GM12878 (cell line): ENCODE measurements at regions not wholly inside any gene's neighbourhood (a gene's known extent, or its start where the extent isn't known, plus 50 kb on each side); places are given as distances from the start of the nearest gene placed in this dataset.

ENCODE experiments used
- ATAC-seq: fragments of 200-7000 bp; cut with Tn5 transposase; 3 replicates; pipeline ENCODE4 v1.9.1; 2020; ENCODE audit warnings: mild to moderate bottlenecking, moderate library complexity
- BruUV-seq: library from RNA; stranded (reverse); fragments of 400-500 nt; replicated peaks from 2 replicates; lab custom pipeline; 2021; lab: Mats Ljungman, UMichigan
- CTCF ChIA-PET: fragments of 300-600 bp; sonication (Branson Sonifier 250); formaldehyde crosslinking; extraction: SDS; loops from one replicate; lab custom pipeline; 2021; ENCODE audit warnings: inconsistent platforms; lab: Yijun Ruan, JAX
- POLR2A ChIA-PET: fragments of 350-600 bp; formaldehyde crosslinking; extraction: SDS; loops from one replicate; lab custom pipeline; 2021; ENCODE audit warnings: inconsistent platforms; lab: Charles Lee
- RAD21 ChIA-PET: fragments of 300-600 bp; sonication (Branson Sonifier 250); formaldehyde crosslinking; loops from one replicate; lab custom pipeline; 2023; ENCODE audit warnings: antibody characterized with exemption; ENCODE audit not compliant: unreplicated experiment; lab: Charles Lee
- SMC1A ChIA-PET: fragments of 300-600 bp; sonication (Branson Sonifier 250); formaldehyde crosslinking; loops from one replicate; lab custom pipeline; 2023; ENCODE audit not compliant: unreplicated experiment, uncharacterized antibody; lab: Charles Lee
- DNase-seq: peaks from one replicate; pipeline ENCODE4 v3.0.0-alpha.2; 2011; ENCODE audit warnings: low read depth, low spot score
- FAIRE-seq: peaks from 3 replicates; lab custom pipeline; 2011; peaks lifted over from hg19 to GRCh38; lab: Jason Lieb, UNC
- H2AFZ ChIP-seq: 2 replicates; pipeline ENCODE4 v1.6.0; 2011; ENCODE audit warnings: low read depth, low read length, control low read depth; ENCODE audit not compliant: control insufficient read depth
- H3K27ac ChIP-seq: 2 replicates; pipeline ENCODE4 v1.5.1; 2011; ENCODE audit warnings: control low read depth; ENCODE audit not compliant: control insufficient read depth, insufficient read depth
- H3K27me3 ChIP-seq, 2 experiments: replicated peaks in 1 of 2; 2 replicates each; pipeline versions ENCODE4 v1.6.0 to v1.6.1; 2011; ENCODE audit warnings: low read length in 1 of 2; ENCODE audit not compliant: control insufficient read depth in 2 of 2, insufficient read depth in 2 of 2
- H3K36me3 ChIP-seq, 2 experiments: 2 replicates each; pipeline ENCODE4 v1.5.1; 2011; ENCODE audit warnings: low read length in 1 of 2; ENCODE audit not compliant: control insufficient read depth in 2 of 2, insufficient read depth in 2 of 2
- H3K4me1 ChIP-seq: 2 replicates; pipeline ENCODE4 v1.6.1; 2011; ENCODE audit warnings: mild to moderate bottlenecking, low read length, moderate library complexity, mixed read lengths; ENCODE audit not compliant: control insufficient read depth, insufficient read depth
- H3K4me2 ChIP-seq: 2 replicates; pipeline ENCODE4 v1.6.0; 2011; ENCODE audit warnings: control low read depth; ENCODE audit not compliant: control insufficient read depth, insufficient read depth
- H3K4me3 ChIP-seq: fragments of 200-600 bp; sonication (generic); 2 replicates; pipeline ENCODE4 v1.5.1; 2016
- H3K79me2 ChIP-seq: 2 replicates; pipeline ENCODE4 v1.6.0; 2011; ENCODE audit warnings: low read length; ENCODE audit not compliant: control insufficient read depth, insufficient read depth
- H3K9ac ChIP-seq: 2 replicates; pipeline ENCODE4 v1.8.0; 2011; ENCODE audit warnings: low read length, control low read depth, mixed read lengths; ENCODE audit not compliant: control insufficient read depth, insufficient read depth
- H3K9me3 ChIP-seq: replicated peaks from 3 replicates; pipeline ENCODE4 v1.5.1; 2011; ENCODE audit warnings: mild to moderate bottlenecking, low read length; ENCODE audit not compliant: control insufficient read depth, insufficient read depth
- H4K20me1 ChIP-seq: 2 replicates; pipeline ENCODE4 v1.6.0; 2011; ENCODE audit not compliant: control insufficient read depth, insufficient read depth
- ESRRA ChIP-seq: IDR thresholded peaks from 2 replicates; pipeline ENCODE4 v1.6.1; 2012; ENCODE audit warnings: mild to moderate bottlenecking, low read length, improper control_type of control experiment
- FOXM1 ChIP-seq: IDR thresholded peaks from 2 replicates; pipeline ENCODE4 v1.6.1; 2012; ENCODE audit warnings: low read depth, mild to moderate bottlenecking, inconsistent platforms, low read length, moderate library complexity
- NFYA ChIP-seq: IDR thresholded peaks from 2 replicates; pipeline ENCODE4 v1.6.1; 2011; ENCODE audit warnings: low read depth, mild to moderate bottlenecking, low read length, improper control_type of control experiment, borderline replicate concordance
- PAX5 ChIP-seq: IDR thresholded peaks from 2 replicates; pipeline ENCODE4 v1.6.1; 2011; ENCODE audit warnings: low read depth, low read length, borderline replicate concordance
- RFX5 ChIP-seq: IDR thresholded peaks from 2 replicates; pipeline ENCODE4 v1.6.1; 2011; ENCODE audit warnings: low read depth, low read length, improper control_type of control experiment
- TARDBP ChIP-seq: IDR thresholded peaks from 2 replicates; pipeline ENCODE4 v1.6.1; 2016; ENCODE audit warnings: borderline replicate concordance
- ZNF622 ChIP-seq: fragments of 450-650 bp; IDR thresholded peaks from 2 replicates; pipeline ENCODE4 v1.6.1; 2017; ENCODE audit warnings: mild to moderate bottlenecking, inconsistent platforms
- WGBS: methylation state at CpG from one replicate; pipeline ENCODE4 v1.1.6; 2016; ENCODE audit warnings: low lambda C conversion rate; ENCODE audit not compliant: insufficient replicate concordance, insufficient coverage; ENCODE audit errors: missing lambda C conversion rate; 5-methylcytosine and 5-hydroxymethylcytosine counted together
- in situ Hi-C: fragments of 300-500 bp; cut with MboI; formaldehyde crosslinking; loops from 9 replicates; pipeline ENCODE4 v1.14.3; 2018; ENCODE audit warnings: mixed read lengths
- intact Hi-C: fragments of 100-400 bp; cut with micrococcal nuclease; formaldehyde crosslinking; loops from one replicate; pipeline ENCODE4 v1.14.2; 2022; ENCODE audit not compliant: unreplicated experiment
- TF ChIP-seq, protein P1 (sequence below), 3 experiments: IDR thresholded peaks in 2 of 3; conservative IDR thresholded peaks in 1 of 3; 2 replicates each; pipeline ENCODE4 v1.5.1; 2011; ENCODE audit warnings: low read depth in 3 of 3, low read length in 3 of 3, mild to moderate bottlenecking in 3 of 3, control low read depth in 2 of 3, moderate library complexity in 2 of 3, inconsistent platforms in 1 of 3, mixed read lengths in 1 of 3; ENCODE audit not compliant: control insufficient read depth in 2 of 3, insufficient read depth in 1 of 3; ENCODE audit errors: extremely low read depth in 1 of 3

DNA sequence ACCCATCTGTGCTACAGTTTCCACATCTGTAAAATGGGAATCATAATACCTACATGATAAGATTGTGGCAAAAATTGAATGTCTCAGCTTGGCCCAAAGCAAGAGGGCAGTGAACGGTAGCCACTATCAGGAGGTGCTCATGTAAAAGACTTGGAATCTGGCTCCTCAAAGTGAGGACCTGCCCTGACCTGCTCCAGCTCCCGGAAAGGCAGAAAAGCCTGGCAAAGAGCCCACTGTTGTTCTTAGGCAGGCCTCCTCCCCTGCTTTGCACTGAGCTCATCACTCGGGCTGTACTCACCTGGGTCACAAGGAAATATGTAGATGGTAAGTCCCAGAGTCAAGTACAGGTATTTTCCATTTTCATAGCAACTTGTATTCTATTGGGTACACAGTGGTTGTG, 250.7 kb upstream of the TBL1XR1 start:
- no peaks in the 10 kb centered on the region; the same call in 2 of the 3 replicates for H3K9me3 ChIP-seq
- H3K27me3 ChIP-seq, result no peaks in the 10 kb centered on the region
- 79% methylated on average over 3 of the region's 3 CpGs for WGBS
- H3K36me3 ChIP-seq, result no peaks in the 10 kb centered on the region
- H3K4me3 ChIP-seq, result no peak overlapping the region
- BruUV-seq, result no TSS peak
- H3K79me2 ChIP-seq, result no peaks in the 10 kb centered on the region
- TF ChIP-seq ESRRA (no peak), PAX5 (no peak), NFYA (no peak), TARDBP (no peak), FOXM1 (no peak), RFX5 (no peak), ZNF622 (no peak)
- TF ChIP-seq, protein P1, sequence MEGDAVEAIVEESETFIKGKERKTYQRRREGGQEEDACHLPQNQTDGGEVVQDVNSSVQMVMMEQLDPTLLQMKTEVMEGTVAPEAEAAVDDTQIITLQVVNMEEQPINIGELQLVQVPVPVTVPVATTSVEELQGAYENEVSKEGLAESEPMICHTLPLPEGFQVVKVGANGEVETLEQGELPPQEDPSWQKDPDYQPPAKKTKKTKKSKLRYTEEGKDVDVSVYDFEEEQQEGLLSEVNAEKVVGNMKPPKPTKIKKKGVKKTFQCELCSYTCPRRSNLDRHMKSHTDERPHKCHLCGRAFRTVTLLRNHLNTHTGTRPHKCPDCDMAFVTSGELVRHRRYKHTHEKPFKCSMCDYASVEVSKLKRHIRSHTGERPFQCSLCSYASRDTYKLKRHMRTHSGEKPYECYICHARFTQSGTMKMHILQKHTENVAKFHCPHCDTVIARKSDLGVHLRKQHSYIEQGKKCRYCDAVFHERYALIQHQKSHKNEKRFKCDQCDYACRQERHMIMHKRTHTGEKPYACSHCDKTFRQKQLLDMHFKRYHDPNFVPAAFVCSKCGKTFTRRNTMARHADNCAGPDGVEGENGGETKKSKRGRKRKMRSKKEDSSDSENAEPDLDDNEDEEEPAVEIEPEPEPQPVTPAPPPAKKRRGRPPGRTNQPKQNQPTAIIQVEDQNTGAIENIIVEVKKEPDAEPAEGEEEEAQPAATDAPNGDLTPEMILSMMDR (IDR thresholded peaks at IDR 0.05 in 2 of 3, conservative IDR thresholded peaks at IDR 0.05 in 1 of 3; ENCODE audit: control insufficient read depth in 2 of 3, extremely low read depth in 1 of 3, insufficient read depth in 1 of 3, low read depth in 3 of 3, low read length in 3 of 3), result no peak
- no peak for ATAC-seq
- ChIA-PET SMC1A (interaction anchor here (1.4 to 1.8 kb wide), 2 partner anchors 21 to 397 kb away, joined by 3 to 4 read pairs; no protein-coding TSS in a partner anchor), POLR2A (no interaction called here), RAD21 (no interaction called here), CTCF (interaction anchor here (0.8 to 1.2 kb wide), 4 partner anchors 9 to 574 kb away, joined by 3 to 4 read pairs (median 3); no protein-coding TSS in a partner anchor)
- FAIRE-seq, result no peak
- no peaks in the 10 kb centered on the region for H4K20me1 ChIP-seq
- no peak for DNase-seq
- no peak overlapping the region for H3K27ac ChIP-seq
- no peak overlapping the region for H2AFZ ChIP-seq
- intact Hi-C loops, result loop anchor here (2.0 to 5.0 kb wide), 3 partner anchors 71 to 251 kb away; partner anchors contain the start of gene TBL1XR1
- peaks cover 23% of the 10 kb centered on the region for H3K4me1 ChIP-seq
- in situ Hi-C loops, result no loop called here
- no peak overlapping the region for H3K9ac ChIP-seq
- no peak overlapping the region for H3K4me2 ChIP-seq
